MCF 10A (cell line): ENCODE measurements at regions not wholly inside any gene's neighbourhood (a gene's known extent, or its start where the extent isn't known, plus 50 kb on each side); places are given as distances from the start of the nearest gene placed in this dataset.

Experiments used
- BruUV-seq: library from RNA; stranded (reverse); fragments of 400-500 nt; replicated peaks from 2 replicates; lab custom pipeline; 2021; lab: Mats Ljungman, UMichigan
- CTCF ChIA-PET: fragments of 300-600 bp; sonication (Branson Sonifier 250); formaldehyde crosslinking; extraction: SDS; loops from one replicate; lab custom pipeline; 2021; ENCODE audit warnings: antibody characterized with exemption, inconsistent platforms; lab: Yijun Ruan, JAX
- POLR2A ChIA-PET: fragments of 300-600, 350-650 bp; sonication (Branson Sonifier 250); formaldehyde crosslinking; extraction: SDS; loops from one replicate; lab custom pipeline; 2020; ENCODE audit warnings: antibody characterized with exemption, inconsistent platforms; lab: Yijun Ruan, JAX
- DNase-seq: peaks from one replicate; pipeline ENCODE4 v3.0.0-alpha.2; 2018; ENCODE audit not compliant: unreplicated experiment
- H3K27ac Mint-ChIP-seq: one replicate; pipeline ENCODE4 v1.8.0; 2022; ENCODE audit warnings: mild to moderate bottlenecking, low read depth, mixed read lengths; ENCODE audit not compliant: unreplicated experiment
- H3K27me3 Mint-ChIP-seq: one replicate; pipeline ENCODE4 v1.8.0; 2022; ENCODE audit warnings: mixed read lengths; ENCODE audit not compliant: insufficient read depth, unreplicated experiment
- H3K36me3 Mint-ChIP-seq: one replicate; pipeline ENCODE4 v1.8.0; 2022; ENCODE audit warnings: mild to moderate bottlenecking, moderate library complexity, mixed read lengths; ENCODE audit not compliant: insufficient read depth, unreplicated experiment
- H3K4me1 Mint-ChIP-seq: one replicate; pipeline ENCODE4 v1.8.0; 2022; ENCODE audit warnings: mixed read lengths; ENCODE audit not compliant: insufficient read depth, unreplicated experiment
- H3K4me3 Mint-ChIP-seq: one replicate; pipeline ENCODE4 v1.8.0; 2022; ENCODE audit warnings: mild to moderate bottlenecking, moderate library complexity, mixed read lengths; ENCODE audit not compliant: unreplicated experiment
- H3K9me3 Mint-ChIP-seq: one replicate; pipeline ENCODE4 v1.8.0; 2022; ENCODE audit warnings: mixed read lengths; ENCODE audit not compliant: unreplicated experiment
- CTCF ChIP-seq: fragments of 200-600 bp; IDR thresholded peaks from one replicate; pipeline ENCODE4 v1.8.0; 2022; ENCODE audit warnings: antibody characterized with exemption, mild to moderate bottlenecking; ENCODE audit not compliant: unreplicated experiment
- intact Hi-C: fragments of 100-400 bp; cut with micrococcal nuclease; formaldehyde crosslinking; loops from 2 replicates; pipeline ENCODE4 v1.14.1; 2022

- TF ChIP-seq CTCF = no peak
- Mint-ChIP-seq H3K9me3 (no peaks in the 10 kb centered on the region), H3K4me3 (no peak overlapping the region), H3K27ac (no peak overlapping the region), H3K4me1 (no peaks in the 10 kb centered on the region), H3K27me3 (no peaks in the 10 kb centered on the region), H3K36me3 (no peaks in the 10 kb centered on the region)
- intact Hi-C loops = no loop called here
- ChIA-PET POLR2A (no interaction called here), CTCF (interaction anchor here (0.6 to 0.7 kb wide), 2 partner anchors 73 to 245 kb away, joined by 3 to 4 read pairs; no protein-coding TSS in a partner anchor)
- BruUV-seq = no TSS peak
- no peak for DNase-seq
These were observed 110.4 kb upstream of the SOX1 start for GRCh38 chr13:111956261-111957151.

GRCh38 chr13:111957913-111958450 is 109.0 kb upstream of the SOX1 start:
- no peaks in the 10 kb centered on the region for H3K4me1 Mint-ChIP-seq
- no TSS peak for BruUV-seq
- TF ChIP-seq CTCF = no peak

GRCh38 chr13:111958612-111959395 is 108.1 kb upstream of the SOX1 start:
- Mint-ChIP-seq H3K27ac (no peak overlapping the region), H3K4me1 (no peaks in the 10 kb centered on the region), H3K27me3 (no peaks in the 10 kb centered on the region), H3K4me3 (no peak overlapping the region), H3K36me3 (no peaks in the 10 kb centered on the region), H3K9me3 (no peaks in the 10 kb centered on the region)
- POLR2A ChIA-PET = no interaction called here
- BruUV-seq = no TSS peak
- intact Hi-C loops = no loop called here
- CTCF ChIA-PET = interaction anchor here (0.6 kb wide), 1 partner anchor 21 kb away, joined by 3 read pairs; no protein-coding TSS in a partner anchor
- TF ChIP-seq CTCF = no peak
- no peak for DNase-seq

More at GRCh38 chr13:111957913-111958450, 109.0 kb upstream of the SOX1 start:
- ChIA-PET POLR2A (no interaction called here), CTCF (interaction anchor here (0.6 kb wide), 1 partner anchor 35 kb away, joined by 3 read pairs; no protein-coding TSS in a partner anchor)
- Mint-ChIP-seq H3K4me3 (no peak overlapping the region), H3K9me3 (no peaks in the 10 kb centered on the region), H3K36me3 (no peaks in the 10 kb centered on the region), H3K27ac (no peak overlapping the region), H3K27me3 (no peaks in the 10 kb centered on the region)
- intact Hi-C loops = no loop called here
- no peak for DNase-seq
